GM12892 (cell line): ENCODE measurements at regions not wholly inside any gene's neighbourhood (a gene's known extent, or its start where the extent isn't known, plus 50 kb on each side); places are given as distances from the start of the nearest gene placed in this dataset.

Experiments used
- DNase-seq: peaks from one replicate; pipeline ENCODE4 v3.0.0; 2011; ENCODE audit not compliant: insufficient read length
- FAIRE-seq: peaks from 2 replicates; lab custom pipeline; 2011; peaks lifted over from hg19 to GRCh38; lab: Jason Lieb, UNC
- POLR2A ChIP-seq: IDR thresholded peaks from 2 replicates; pipeline ENCODE4 v1.6.1; 2011; ENCODE audit warnings: low read depth, low read length, control low read depth
- POLR2AphosphoS5 ChIP-seq: IDR thresholded peaks from 2 replicates; pipeline ENCODE4 v1.6.1; 2011; ENCODE audit warnings: low read depth, low read length, control low read depth
- TAF1 ChIP-seq: IDR thresholded peaks from 2 replicates; pipeline ENCODE4 v1.6.1; 2011; ENCODE audit warnings: low read depth, mild to moderate bottlenecking, control low read depth, low read length, borderline replicate concordance

DNA sequence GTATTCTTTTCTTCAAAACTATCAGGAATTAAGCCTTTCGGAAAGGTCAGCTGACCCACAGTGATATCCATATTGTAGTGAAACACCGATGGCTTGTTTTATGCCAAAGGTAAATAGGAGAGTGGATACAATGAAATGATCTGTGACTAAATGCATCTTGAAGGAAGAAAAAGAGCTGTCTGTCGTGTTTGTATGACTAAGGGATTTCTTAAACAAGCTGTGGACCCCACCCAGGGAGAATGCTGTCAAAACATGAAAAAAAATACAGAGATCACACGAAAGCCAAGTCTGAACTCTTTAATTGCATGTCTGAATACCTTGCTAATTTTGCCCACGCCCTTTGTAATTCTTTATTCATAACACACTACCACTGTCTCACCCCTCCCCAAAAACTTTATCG is 286.4 kb upstream of the WWC1 start:
- FAIRE-seq (no peak), DNase-seq (no peak)
- TF ChIP-seq TAF1 (no peak), POLR2A (no peak), POLR2AphosphoS5 (no peak)

DNA sequence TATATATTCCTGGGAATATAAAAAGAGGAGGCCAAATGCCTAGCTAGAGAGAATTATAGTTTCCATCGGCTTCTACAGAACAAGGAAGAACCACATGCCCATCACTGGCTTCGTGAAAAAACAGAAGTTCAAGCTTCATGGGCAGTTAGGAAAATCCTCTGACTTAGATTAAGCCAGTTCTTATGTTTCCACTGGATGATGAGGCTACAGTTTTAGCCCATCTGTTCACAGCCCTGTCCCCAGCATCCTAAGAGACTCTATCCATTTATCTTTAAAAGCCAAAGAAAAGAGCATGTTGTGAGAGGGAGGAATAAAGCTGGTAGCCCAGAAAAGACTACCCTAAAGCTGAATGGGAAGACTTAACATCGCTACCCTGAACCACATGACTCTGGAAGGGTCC is 285.5 kb upstream of the WWC1 start:
- DNase-seq (no peak), FAIRE-seq (no peak)
- no peak for TF ChIP-seq TAF1
- no peak for TF ChIP-seq POLR2A
- TF ChIP-seq POLR2AphosphoS5, result no peak

DNA sequence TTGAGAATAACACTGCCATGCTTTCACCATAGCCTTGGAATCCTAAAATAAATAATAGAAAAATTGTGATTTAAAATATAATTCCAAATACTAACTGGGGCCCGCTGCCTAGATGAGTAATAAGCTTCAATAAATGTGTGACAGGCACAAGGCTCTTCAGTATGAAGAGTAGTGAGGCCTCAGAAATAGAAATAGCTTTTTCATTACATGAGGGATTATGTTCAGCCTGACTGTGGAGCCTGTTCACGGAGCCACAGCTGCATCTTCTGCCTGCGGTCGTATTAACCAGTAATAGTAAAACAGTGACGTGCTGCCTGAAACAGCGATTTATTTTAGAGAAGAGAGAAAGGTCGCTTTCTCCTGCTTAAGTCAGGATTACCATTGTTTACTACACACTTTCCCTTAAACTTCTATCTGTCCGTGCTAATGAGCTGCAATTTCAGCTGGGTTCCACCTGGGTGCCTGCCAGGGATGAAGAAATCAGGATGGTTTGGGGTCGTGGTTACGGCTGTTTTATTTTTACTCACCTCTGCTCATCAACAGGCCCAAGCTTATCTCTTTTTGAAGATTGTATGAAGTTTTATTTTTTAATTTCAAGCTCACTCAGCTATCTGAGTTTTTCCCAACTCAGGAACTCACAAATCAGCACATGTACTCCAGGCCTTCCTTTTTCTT is 284.9 kb upstream of the WWC1 start:
- FAIRE-seq (no peak), DNase-seq (no peak)
- TF ChIP-seq TAF1 (no peak), POLR2AphosphoS5 (no peak), POLR2A (no peak)

DNA sequence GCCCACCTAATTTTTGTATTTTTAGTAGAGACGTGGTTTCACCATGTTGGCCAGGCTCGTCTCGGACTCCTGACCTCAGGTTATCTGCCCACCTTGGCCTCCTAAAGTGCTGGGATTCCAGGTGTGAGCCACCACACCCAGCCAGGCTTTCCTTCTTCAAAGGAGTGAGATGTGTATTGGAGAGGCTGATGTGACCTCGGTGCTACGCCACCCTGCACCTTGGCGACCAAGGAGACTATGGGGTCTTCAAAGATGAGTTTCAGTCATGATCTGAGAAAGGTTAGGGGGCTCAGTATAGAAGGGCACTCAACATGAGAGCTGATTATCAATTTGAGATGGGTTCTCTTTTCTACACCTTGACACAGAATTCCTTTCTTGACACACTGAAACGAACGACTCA is 284.2 kb upstream of the WWC1 start:
- DNase-seq (no peak), FAIRE-seq (no peak)
- TF ChIP-seq TAF1 (no peak), POLR2A (no peak), POLR2AphosphoS5 (no peak)

DNA sequence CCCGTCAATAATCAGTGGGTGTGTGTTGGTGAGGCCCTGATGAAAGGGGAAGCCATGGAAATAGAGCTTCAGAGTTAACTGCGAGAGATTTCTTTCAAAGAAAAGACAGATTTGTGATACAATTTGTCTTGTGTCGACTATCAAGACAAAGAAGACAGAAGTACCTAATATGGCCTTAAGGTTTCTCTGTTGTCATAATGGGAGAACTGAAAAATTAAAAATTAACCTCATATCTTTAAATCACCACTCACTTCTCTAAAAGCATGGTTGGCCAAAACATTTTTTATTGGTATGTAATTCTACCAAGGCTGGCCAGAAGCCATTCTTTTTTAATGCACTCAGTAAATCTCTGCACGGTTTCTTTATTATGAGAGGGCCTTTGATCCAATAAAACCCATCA is 282.9 kb upstream of the WWC1 start:
- DNase-seq (no peak), FAIRE-seq (no peak)
- TF ChIP-seq TAF1, result no peak
- TF ChIP-seq POLR2A, result no peak
- TF ChIP-seq POLR2AphosphoS5, result no peak

DNA sequence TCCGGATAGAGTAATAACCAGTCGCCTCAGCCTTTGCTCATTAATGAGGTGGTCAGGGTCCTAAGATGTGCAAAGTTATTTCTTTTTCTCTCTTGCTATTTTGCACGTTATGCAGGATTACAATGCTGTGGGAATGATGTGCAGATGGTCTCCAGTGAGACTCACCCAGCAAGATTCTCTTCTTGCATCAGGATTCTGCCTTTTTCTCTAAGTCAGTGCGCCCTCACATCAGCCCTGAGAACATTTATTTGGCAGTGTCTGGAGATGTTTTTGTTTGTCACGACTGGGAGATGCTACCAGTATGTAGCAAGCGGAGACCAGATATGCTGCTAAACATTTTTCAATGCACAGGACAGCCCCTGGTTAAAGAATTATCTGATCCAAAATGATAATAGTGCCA is 280.3 kb upstream of the WWC1 start:
- FAIRE-seq, result no peak
- DNase-seq, result no peak
- TF ChIP-seq TAF1, result no peak
- no peak for TF ChIP-seq POLR2A
- no peak for TF ChIP-seq POLR2AphosphoS5

DNA sequence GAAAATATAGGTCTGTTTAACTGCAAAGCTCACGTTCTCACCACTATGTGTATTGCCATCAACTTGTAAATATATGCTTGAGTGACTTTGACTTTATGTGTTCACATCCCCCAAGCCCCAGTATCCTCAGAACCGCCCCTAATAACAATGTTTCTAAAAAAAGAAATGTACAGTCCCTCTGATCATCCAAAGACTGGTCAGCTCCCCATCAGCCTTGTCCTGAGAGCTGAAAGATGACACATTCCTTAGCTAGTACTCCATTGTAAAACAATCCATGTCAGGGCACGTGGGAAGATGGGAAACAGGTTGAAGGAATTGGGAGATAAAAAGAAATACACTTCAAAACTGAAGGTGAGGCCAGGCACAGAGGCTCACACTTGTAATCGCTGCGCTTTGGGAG is 279.4 kb upstream of the WWC1 start:
- no peak for FAIRE-seq
- TF ChIP-seq POLR2AphosphoS5, result no peak
- no peak for TF ChIP-seq TAF1
- TF ChIP-seq POLR2A, result no peak
- DNase-seq, result no peak

DNA sequence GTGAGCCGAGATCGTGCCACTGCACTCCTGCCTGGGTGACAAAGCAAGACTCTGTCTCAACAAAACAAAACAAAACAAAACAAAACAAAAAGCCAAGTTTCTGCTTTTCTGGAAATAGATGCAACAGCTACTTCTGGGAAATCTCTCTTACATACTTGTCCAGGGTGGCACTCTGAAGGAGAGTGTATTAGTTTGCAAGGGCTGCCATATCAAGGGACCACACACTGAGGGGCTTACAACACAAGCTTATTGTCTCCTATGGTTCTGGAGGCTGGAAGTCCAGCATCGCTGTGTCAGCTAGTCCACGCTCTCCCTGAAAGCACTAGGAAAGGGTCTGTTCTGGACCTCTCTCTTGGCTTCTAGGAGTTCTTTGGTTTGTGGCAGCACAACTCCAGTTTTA is 277.9 kb upstream of the WWC1 start:
- DNase-seq (no peak), FAIRE-seq (no peak)

DNA sequence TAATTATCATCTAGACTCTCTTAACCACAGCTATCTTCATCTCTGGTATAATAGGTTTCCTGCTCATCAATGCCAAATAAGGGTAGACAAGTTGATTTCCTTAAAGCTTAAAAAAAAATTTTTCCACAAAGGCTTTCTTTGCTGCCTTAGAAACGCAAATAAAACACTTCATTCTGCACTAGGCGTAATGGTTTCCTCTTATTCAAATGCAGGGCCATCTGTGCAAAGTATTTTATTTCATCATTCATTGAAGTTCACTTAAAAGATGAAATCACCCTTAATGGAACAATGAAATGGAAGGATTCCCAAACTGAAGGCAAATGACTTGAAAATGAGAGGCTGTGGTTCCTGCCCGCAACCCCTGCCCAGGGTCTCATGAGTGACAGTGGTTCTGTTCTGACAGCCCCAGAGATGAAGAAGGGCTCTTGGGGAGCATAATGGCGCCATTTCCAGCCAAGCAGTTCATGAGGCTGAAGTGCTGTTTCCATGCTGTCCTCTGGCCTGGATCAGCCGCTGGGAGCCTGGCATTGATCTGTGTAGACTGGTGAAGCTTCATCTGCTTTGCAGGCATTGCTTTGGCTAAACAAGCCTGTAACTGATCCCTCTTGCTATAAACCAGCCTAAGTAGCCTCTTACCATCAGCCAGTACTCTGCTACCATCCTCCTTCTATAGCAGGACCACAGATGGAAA is 276.9 kb upstream of the WWC1 start:
- FAIRE-seq, result no peak
- TF ChIP-seq POLR2A (no peak), TAF1 (no peak), POLR2AphosphoS5 (no peak)

More for the DNA sequence above, 277.9 kb upstream of the WWC1 start:
- TF ChIP-seq POLR2A (no peak), POLR2AphosphoS5 (no peak), TAF1 (no peak)

DNA sequence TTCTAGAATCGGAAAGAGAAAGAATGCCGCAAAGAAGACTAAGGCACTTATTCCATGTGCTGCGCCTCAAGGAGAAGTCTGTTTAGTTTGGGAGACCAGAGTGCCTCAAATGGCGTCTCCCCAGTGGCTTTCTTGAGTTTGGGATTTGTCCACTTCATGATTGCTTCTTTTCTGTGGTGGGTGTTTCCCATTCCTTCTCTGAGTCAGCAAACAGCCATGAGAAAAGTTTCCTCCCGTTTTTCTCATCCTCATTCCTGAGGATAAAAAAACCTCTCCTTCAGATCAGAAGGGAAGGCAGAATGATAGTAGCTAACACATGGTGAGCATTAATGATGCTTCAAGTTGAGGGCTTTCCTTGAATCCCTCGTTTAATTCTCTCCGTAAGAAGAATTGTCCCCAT is 275.9 kb upstream of the WWC1 start:
- no peak for FAIRE-seq
- TF ChIP-seq POLR2AphosphoS5 (no peak), TAF1 (no peak)
- no peak for DNase-seq

More for the DNA sequence above, 276.9 kb upstream of the WWC1 start:
- no peak for DNase-seq

DNA sequence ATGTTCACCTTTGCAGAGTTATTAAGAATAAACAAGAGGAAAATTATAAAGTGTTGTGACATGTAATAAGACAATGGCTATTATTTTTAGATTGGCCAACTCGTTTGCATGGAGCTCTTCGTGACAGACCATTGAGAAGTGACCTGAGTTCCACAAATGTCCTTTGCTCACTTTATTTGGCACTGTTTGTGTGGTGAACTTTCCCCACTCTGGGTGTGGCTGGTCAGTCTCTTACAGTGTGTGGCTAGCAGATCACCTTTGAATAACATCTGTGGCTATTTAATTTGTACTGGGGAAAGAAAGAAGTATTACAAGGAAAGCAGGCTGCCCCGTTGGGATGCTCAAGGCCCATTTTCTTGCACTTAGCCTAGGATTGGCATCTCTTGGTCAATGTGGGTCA is 274.1 kb upstream of the WWC1 start:
- TF ChIP-seq TAF1, result no peak
- TF ChIP-seq POLR2A, result no peak
- no peak for TF ChIP-seq POLR2AphosphoS5
- DNase-seq, result no peak
- FAIRE-seq, result no peak

DNA sequence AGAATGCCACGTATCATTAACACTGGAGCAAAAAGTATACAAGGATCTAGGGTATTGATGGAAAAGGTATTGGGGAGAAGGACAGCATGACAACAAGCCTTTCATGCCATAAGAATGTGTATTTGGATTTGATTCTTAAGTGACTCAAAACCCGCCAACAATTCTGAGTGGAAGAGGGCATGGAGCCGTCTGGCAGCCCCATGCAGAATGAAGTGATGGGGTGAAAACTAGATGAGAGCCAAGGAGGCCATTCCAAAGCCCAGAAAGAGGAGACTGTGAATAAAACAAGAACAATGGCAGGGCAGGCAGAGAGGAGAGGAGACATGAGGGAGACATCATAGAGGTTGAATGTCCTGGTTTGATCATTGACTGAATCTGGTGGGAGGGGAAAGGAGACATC is 272.3 kb upstream of the WWC1 start:
- FAIRE-seq (no peak), DNase-seq (no peak)
- TF ChIP-seq POLR2A (no peak), TAF1 (no peak), POLR2AphosphoS5 (no peak)
